ENCODE measurements at regions not wholly inside any gene's neighbourhood (a gene's known extent, or its start where the extent isn't known, plus 50 kb on each side); places are given as distances from the start of the nearest gene placed in this dataset.

DNA sequence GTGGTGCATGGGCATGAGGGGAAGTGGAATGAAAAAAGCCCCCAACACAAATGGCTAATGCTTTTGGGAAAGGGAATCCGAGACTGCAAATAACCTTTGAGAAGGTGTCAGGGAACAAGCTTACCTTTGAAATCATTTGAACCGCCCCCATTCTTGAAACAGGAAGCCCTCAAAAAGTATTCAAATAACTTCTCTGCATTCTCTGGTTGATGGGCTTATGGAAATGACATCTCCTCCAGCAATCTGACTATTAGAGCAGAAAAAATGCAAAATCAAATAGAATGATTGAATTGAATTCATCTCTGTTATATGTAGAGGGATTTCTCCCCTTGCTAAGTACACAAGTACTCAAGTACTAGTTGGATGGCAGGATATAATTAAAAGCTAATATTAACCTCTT lies 409.9 kb downstream of the TMEM135 start:
- TF ChIP-seq, protein P1, sequence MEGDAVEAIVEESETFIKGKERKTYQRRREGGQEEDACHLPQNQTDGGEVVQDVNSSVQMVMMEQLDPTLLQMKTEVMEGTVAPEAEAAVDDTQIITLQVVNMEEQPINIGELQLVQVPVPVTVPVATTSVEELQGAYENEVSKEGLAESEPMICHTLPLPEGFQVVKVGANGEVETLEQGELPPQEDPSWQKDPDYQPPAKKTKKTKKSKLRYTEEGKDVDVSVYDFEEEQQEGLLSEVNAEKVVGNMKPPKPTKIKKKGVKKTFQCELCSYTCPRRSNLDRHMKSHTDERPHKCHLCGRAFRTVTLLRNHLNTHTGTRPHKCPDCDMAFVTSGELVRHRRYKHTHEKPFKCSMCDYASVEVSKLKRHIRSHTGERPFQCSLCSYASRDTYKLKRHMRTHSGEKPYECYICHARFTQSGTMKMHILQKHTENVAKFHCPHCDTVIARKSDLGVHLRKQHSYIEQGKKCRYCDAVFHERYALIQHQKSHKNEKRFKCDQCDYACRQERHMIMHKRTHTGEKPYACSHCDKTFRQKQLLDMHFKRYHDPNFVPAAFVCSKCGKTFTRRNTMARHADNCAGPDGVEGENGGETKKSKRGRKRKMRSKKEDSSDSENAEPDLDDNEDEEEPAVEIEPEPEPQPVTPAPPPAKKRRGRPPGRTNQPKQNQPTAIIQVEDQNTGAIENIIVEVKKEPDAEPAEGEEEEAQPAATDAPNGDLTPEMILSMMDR (conservative IDR thresholded peaks at IDR 0.05): no peak
- Mint-ChIP-seq H3K27me3 (ENCODE audit: low read depth) (no peaks in the 10 kb centered on the region), H3K27ac (ENCODE audit: unreplicated experiment) (no peak overlapping the region), H3K36me3 (ENCODE audit: low read depth) (no peaks in the 10 kb centered on the region), H3K9me3 (peaks cover 4% of the 10 kb centered on the region), H3K4me1 (no peaks in the 10 kb centered on the region), H3K4me3 (no peak overlapping the region)
- DNase-seq (ENCODE audit: low read depth, low spot score): no peak

DNA sequence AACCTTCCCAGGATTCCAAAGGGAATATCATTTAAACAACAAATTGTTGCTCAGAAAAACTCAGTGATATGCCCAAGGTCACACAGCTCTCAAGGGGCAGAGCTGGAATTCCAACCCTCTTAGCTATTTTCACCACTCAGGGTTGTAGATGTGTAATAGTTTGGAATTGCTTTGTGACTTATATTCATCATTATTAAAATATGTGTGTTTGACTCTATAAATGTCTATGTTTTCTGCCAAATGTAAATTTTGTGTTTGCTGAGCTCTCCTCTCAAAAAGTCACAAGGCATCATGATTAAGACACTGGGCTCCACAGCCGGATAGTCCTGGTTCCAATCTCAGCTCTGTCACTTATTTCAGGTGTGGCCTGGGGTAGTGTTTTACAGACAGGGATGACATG lies 407.3 kb downstream of the TMEM135 start:
- Mint-ChIP-seq H3K4me1 (peaks cover 10% of the 10 kb centered on the region), H3K27me3 (ENCODE audit: low read depth) (no peaks in the 10 kb centered on the region), H3K36me3 (ENCODE audit: low read depth) (no peaks in the 10 kb centered on the region), H3K27ac (ENCODE audit: unreplicated experiment) (no peak overlapping the region), H3K4me3 (no peak overlapping the region), H3K9me3 (peaks cover 4% of the 10 kb centered on the region)
- no peak for DNase-seq (ENCODE audit: low read depth, low spot score)
- TF ChIP-seq, protein P1 (conservative IDR thresholded peaks at IDR 0.05): no peak

DNA sequence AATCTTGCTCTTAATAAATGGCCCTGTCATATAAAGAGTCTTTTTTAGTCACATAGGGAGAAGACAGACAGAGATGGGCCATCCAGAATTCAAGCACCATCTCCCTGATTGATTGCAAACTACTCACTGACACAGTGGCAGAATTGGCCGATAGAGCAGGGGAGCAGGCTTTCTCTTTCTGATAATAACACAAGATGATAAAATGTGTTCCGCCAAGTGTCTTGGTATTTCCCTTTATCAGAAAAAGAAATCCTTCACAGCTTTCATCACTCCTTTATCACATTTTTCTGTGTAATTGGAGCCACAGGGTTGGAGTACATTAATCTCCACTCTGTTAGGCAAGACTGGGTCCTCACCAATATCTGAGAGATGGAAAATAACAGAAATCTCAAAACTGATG lies 406.0 kb downstream of the TMEM135 start:
- no peak overlapping the region for H3K4me3 Mint-ChIP-seq
- no peaks in the 10 kb centered on the region for H3K27me3 Mint-ChIP-seq (ENCODE audit: low read depth)
- H3K27ac Mint-ChIP-seq (ENCODE audit: unreplicated experiment): no peak overlapping the region
- peaks cover 4% of the 10 kb centered on the region for H3K9me3 Mint-ChIP-seq
- H3K4me1 Mint-ChIP-seq: peaks cover 10% of the 10 kb centered on the region
- TF ChIP-seq, protein P1 (conservative IDR thresholded peaks at IDR 0.05): no peak
- no peak for DNase-seq (ENCODE audit: low read depth, low spot score)
- no peaks in the 10 kb centered on the region for H3K36me3 Mint-ChIP-seq (ENCODE audit: low read depth)

DNA sequence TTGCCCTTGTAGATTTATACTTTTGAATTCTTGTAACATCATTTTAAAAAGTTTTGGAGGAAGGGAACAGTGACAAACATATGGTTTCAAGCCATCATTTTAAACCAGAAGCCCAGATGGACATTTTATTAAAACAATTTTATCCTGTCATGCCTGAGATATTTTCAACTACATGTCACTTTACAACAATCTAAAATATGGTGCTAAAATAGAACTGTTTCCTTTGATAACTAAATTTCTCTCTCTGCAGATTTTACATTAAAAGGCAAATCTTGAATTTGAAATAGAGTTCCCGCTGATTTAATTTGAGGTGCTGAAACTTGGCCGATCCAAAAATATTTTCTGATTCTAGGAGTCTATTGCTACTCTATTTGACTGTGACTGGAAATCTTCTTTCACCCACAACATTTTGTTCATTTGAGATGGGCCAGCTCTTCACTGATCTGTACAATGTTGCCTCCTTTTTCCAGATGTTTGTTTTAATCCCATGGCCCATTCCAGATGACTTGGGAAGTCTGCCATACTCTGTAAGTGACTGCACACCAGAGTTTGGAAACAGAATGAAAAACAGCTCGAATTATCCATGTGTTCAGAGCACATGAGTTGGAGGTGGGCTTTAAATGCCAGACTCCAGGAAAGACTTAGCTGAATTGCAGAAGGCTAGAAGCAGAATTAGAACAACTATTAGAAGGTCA lies 402.5 kb downstream of the TMEM135 start:
- Mint-ChIP-seq H3K36me3 (ENCODE audit: low read depth) (no peaks in the 10 kb centered on the region), H3K27ac (ENCODE audit: unreplicated experiment) (no peak overlapping the region), H3K4me3 (no peak overlapping the region), H3K4me1 (peaks cover 10% of the 10 kb centered on the region), H3K27me3 (ENCODE audit: low read depth) (no peaks in the 10 kb centered on the region), H3K9me3 (peaks cover under 1% of the 10 kb centered on the region)
- DNase-seq (ENCODE audit: low read depth, low spot score): no peak
- TF ChIP-seq, protein P1 (conservative IDR thresholded peaks at IDR 0.05): no peak

- H3K9me3 Mint-ChIP-seq: no peaks in the 10 kb centered on the region
- H3K27me3 Mint-ChIP-seq (ENCODE audit: low read depth): no peaks in the 10 kb centered on the region
- no peaks in the 10 kb centered on the region for H3K36me3 Mint-ChIP-seq (ENCODE audit: low read depth)
- no peak overlapping the region for H3K27ac Mint-ChIP-seq (ENCODE audit: unreplicated experiment)
- no peak overlapping the region for H3K4me3 Mint-ChIP-seq
- DNase-seq (ENCODE audit: low read depth, low spot score): no peak
- TF ChIP-seq, protein P1 (conservative IDR thresholded peaks at IDR 0.05): no peak
- peaks cover 10% of the 10 kb centered on the region for H3K4me1 Mint-ChIP-seq
These were observed 400.7 kb downstream of the TMEM135 start for GRCh38 chr11:87438416-87438815.
